Large intestine (tissue), 3 donors: ENCODE measurements at regions not wholly inside any gene's neighbourhood (a gene's known extent, or its start where the extent isn't known, plus 50 kb on each side); places are given as distances from the start of the nearest gene placed in this dataset.

Experiments
- DNase-seq, 2 donors: peaks; one replicate each; pipeline versions ENCODE4 v3.0.0 to v3.0.0-alpha.2; 2013
- H3K27ac ChIP-seq: one replicate; pipeline ENCODE4 v1.5.1; 2013; ENCODE audit warnings: low read length
- H3K27me3 ChIP-seq: 2 replicates; pipeline ENCODE4 v1.6.1; 2013; ENCODE audit warnings: low read length; ENCODE audit not compliant: control insufficient read depth, insufficient read depth
- H3K36me3 ChIP-seq: 2 replicates; pipeline ENCODE4 v1.6.1; 2013; ENCODE audit warnings: low read length; ENCODE audit not compliant: control insufficient read depth, insufficient read depth
- H3K4me1 ChIP-seq: one replicate; pipeline ENCODE4 v1.6.1; 2013; ENCODE audit warnings: low read length; ENCODE audit not compliant: control insufficient read depth, insufficient read depth
- H3K4me3 ChIP-seq: one replicate; pipeline ENCODE4 v1.5.1; 2013; ENCODE audit warnings: low read length
- H3K9me3 ChIP-seq: one replicate; pipeline ENCODE4 v1.6.1; 2013; ENCODE audit warnings: mild to moderate bottlenecking, low read depth, low read length, moderate library complexity; ENCODE audit not compliant: control insufficient read depth
- WGBS: methylation state at CpG from one replicate; pipeline ENCODE4 v1.1.5; 2013; ENCODE audit warnings: low lambda C conversion rate; ENCODE audit not compliant: insufficient coverage; 5-methylcytosine and 5-hydroxymethylcytosine counted together

DNA sequence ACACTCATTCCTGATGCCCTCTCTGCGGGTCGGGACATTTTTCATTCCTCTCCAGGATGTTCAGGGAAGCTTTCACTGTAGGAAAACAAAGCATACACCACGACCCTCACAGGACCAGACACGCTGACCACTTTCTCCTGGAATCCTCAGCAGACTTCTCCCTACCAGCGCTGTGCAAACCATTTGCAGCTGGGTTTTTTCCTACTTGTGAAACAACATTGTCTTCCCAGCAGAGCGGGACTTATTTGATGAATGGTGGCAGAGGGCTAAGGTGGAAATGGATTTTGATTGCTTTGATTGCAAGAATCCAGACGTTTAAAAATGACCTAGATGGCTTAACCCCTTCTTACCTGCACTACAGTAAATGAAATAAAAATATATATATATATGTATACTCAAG, 265.9 kb downstream of the TBC1D4 start:
- no peaks in the 10 kb centered on the region for H3K9me3 ChIP-seq
- peaks cover 27% of the 10 kb centered on the region for H3K27me3 ChIP-seq
- no peaks in the 10 kb centered on the region for H3K36me3 ChIP-seq
- H3K4me1 ChIP-seq, result peaks cover 5% of the 10 kb centered on the region
- H3K27ac ChIP-seq, result no peak overlapping the region
- DNase-seq, result no peak
- WGBS, result no CpG with 5 or more reads among the region's 7 CpGs
- H3K4me3 ChIP-seq, result no peak overlapping the region

DNA sequence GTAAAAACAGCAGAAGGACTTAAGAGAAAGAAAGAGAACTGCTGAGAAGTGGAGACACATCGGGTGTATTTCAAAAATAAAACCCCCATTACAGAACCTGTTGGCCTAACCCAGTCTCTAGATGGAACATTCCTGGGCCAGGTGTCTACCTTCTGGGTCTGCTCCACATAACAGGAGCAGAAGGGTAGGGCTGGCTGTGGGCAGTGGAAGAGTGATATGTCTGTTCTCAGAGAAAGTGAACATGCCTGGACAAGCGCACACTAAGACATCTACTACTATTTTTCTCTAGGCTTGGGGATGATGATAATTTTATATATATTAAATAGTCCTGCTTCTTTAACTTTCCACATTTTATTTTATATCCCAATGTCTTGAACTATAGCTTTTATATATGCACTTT, 267.1 kb downstream of the TBC1D4 start:
- no peak for DNase-seq
- no CpG with 5 or more reads among the region's 2 CpGs for WGBS
- peaks cover 3% of the 10 kb centered on the region for H3K4me1 ChIP-seq
- H3K36me3 ChIP-seq, result no peaks in the 10 kb centered on the region
- H3K27ac ChIP-seq, result no peak overlapping the region
- no peak overlapping the region for H3K4me3 ChIP-seq
- no peaks in the 10 kb centered on the region for H3K9me3 ChIP-seq
- H3K27me3 ChIP-seq, result peaks cover 22% of the 10 kb centered on the region

DNA sequence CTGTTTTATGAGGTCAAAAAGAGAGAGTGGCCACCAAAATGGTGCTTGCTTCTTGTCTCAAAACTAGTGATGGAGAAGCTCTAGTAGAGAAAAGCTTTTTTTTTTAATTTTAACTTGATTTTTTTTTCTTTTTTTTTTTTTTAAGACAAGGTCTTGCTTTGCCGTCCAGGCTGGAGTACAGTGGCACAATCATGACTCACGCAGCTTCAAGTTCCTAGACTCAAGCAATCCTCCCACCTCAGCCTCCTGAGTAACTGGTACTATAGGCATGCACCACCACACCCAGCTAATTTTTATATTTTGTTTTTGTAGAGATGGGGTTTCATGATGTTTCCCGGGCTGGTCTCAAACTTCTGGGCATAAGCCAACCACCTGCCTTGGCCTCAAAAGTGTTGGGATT, 279.0 kb downstream of the TBC1D4 start:
- no peak for DNase-seq
- Histone ChIP-seq H3K27me3 (no peaks in the 10 kb centered on the region), H3K27ac (no peak overlapping the region), H3K4me3 (no peak overlapping the region), H3K36me3 (no peaks in the 10 kb centered on the region), H3K4me1 (no peaks in the 10 kb centered on the region), H3K9me3 (no peaks in the 10 kb centered on the region)
- 100% methylated on average over 1 of the region's 3 CpGs for WGBS

DNA sequence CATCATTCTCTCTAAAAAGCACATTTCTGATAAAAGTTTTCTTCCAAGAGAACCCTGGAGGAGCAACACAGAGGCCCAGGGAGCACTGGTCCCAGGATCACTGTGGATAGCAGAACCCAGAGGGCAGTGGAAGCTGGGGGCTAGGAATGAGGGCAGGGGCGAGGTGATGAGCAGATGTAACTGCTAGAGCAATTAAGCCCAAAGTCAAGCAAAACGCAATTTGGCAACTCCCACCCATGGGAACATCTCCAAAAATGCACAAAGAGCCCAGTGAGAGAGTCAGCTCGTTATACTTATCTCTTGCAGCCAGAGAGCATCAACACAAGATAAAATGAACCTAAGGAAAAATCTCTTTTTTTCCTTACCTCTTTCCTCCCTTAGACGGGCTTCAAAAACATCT, 284.2 kb downstream of the TBC1D4 start:
- no peak overlapping the region for H3K27ac ChIP-seq
- no peaks in the 10 kb centered on the region for H3K9me3 ChIP-seq
- 14% methylated on average over 1 of the region's 4 CpGs for WGBS
- no peaks in the 10 kb centered on the region for H3K36me3 ChIP-seq
- no peak for DNase-seq
- H3K4me1 ChIP-seq, result no peaks in the 10 kb centered on the region
- no peaks in the 10 kb centered on the region for H3K27me3 ChIP-seq
- no peak overlapping the region for H3K4me3 ChIP-seq

DNA sequence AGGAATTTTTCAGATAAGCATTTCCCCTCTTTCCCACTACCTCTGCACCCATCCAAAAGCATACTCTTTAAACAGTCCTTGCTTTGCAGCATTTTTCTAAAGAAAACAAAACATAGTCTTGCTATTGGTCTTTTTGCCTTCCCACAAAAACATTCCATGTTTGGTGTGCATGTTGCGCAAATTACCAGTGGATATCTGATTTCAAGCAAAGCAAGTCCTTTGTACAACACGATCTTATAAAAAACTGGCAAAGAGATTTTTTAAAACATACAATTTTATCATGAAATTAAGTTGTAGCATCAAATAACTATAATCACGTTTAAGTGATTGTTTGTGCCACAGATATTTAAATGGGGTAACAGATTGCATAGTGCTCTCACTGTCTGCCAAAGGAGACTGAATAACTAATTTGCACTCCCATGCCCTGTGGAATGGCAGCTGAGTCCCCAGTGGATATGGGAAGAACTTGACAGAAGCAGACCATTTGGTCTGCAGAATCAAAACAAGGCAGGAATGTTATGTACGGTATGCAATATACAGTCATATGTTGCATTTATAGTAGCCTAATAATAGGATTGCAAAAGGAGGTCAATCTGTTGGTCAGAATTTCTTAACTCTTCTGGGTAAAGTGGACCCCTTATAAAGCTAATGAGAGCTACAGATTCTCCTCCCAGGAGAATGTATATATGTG, 285.7 kb downstream of the TBC1D4 start:
- H3K36me3 ChIP-seq, result no peaks in the 10 kb centered on the region
- H3K9me3 ChIP-seq, result no peaks in the 10 kb centered on the region
- WGBS, result 80% methylated on average over 1 of the region's 4 CpGs
- DNase-seq, result no peak
- no peak overlapping the region for H3K27ac ChIP-seq
- no peaks in the 10 kb centered on the region for H3K27me3 ChIP-seq
- no peaks in the 10 kb centered on the region for H3K4me1 ChIP-seq
- no peak overlapping the region for H3K4me3 ChIP-seq

DNA sequence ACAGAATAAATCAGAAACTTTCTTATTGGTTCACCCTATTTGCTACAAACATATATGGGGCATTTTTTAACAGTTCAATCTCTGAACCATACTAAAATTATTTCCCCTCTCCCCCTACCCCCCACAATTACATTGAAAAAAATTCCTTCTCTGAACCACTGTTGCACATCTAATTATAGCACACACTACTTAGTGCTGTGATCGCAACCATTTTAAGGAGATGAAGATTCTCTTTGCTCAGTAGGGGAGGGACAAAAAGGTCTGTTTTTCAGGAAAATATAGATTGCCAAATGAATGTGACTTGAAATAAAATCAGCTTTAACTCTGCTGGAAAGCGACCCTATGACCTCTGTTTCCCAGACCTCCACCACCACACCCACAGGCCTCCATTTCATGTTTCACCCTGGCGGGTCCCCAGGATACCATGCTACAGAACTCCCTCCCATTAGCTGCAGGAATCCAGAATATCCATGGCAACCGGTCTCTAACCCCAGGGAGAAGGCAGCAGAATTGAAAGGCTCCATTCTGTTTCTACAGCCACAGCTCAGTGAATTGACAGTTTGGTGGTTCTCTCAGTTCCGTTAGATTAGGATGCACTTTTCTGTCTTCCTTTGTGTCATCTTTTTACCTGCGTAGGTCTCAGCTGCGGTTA, 286.3 kb downstream of the TBC1D4 start:
- Histone ChIP-seq H3K27me3 (no peaks in the 10 kb centered on the region), H3K36me3 (no peaks in the 10 kb centered on the region), H3K4me3 (no peak overlapping the region), H3K9me3 (no peaks in the 10 kb centered on the region), H3K27ac (no peak overlapping the region), H3K4me1 (no peaks in the 10 kb centered on the region)
- DNase-seq, result no peak
- 67% methylated on average over 2 of the region's 7 CpGs for WGBS

DNA sequence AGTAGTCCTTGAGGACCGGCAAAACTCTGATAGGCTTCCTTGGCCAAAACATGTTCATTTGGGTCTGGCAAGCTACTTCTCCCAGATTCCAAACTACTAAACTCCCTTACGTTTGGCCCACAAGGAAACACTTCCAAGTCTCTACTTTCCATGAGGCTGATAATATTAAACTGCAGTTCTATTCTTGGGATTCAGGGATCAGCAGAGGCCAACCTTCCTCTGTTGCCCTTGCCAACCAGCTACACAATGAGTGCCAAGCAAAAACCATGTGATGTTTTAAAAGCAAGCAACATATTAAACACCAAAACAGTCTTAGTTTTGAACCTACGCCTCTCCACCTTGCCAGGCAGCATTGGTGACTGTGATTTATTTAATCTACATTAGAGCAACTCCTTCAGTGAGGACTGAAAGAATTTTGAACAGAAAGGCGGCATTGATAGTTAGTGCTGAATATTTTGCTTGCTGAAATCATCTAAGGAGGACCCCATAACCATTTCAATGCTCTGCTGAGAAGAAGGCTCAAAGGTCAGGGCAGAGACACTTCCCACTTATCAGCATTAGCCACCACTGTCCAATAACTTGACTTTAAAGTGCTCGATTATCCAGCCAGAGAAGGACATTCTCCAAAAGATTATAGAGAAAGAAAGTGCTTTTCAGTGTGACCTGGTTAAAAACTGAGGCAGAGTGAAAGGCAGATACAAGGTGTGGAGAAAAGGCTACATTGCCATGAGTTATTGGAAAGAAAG, 287.1 kb downstream of the TBC1D4 start:
- Histone ChIP-seq H3K27me3 (no peaks in the 10 kb centered on the region), H3K4me3 (no peak overlapping the region), H3K36me3 (no peaks in the 10 kb centered on the region), H3K27ac (no peak overlapping the region), H3K4me1 (no peaks in the 10 kb centered on the region), H3K9me3 (no peaks in the 10 kb centered on the region)
- no CpG with 5 or more reads among the region's 5 CpGs for WGBS
- no peak for DNase-seq

DNA sequence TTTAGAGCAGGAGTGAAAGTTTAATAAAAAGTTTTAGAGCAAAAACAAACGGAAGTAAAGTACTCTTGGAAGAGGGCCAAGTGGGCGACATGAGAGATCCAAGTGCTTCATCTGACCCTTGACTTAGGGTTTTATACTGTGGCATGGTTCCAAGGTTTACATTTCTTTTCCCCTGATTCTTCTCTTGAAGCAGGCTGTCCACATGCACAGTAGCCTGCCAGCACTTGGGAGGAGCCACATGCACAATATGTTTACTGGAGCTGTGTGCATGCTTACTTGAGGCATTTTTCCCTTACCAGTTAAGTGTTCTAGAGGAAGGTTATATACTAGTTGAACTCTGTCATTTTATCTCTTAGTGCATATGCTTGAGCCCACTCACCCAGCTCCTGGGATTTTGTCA, 295.6 kb downstream of the TBC1D4 start:
- Histone ChIP-seq H3K27ac (no peak overlapping the region), H3K4me3 (no peak overlapping the region), H3K4me1 (no peaks in the 10 kb centered on the region), H3K9me3 (no peaks in the 10 kb centered on the region), H3K27me3 (no peaks in the 10 kb centered on the region), H3K36me3 (no peaks in the 10 kb centered on the region)
- 57% methylated on average over 1 of the region's 2 CpGs for WGBS
- DNase-seq, result peak in 1 of 2 donors; percentile 2

DNA sequence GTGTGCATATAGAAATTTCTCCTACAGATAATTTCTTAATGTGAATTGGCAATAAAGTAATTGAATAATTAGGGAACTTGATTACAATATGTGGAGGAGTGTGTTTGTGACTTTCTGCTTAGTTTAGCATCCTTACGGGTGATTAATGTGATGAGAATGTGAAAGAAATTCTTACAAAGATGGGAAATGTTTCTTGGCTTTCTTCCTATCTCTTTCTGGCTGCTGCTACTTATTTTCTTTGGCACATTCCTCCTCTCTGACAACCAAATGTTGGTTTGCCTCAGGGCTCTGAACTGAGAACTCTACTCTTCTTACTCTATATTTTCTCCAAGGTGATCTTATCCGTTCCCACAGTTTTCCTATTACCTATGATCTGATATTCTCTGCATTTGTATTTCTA, 300.1 kb downstream of the TBC1D4 start:
- Histone ChIP-seq H3K27ac (no peak overlapping the region), H3K27me3 (no peaks in the 10 kb centered on the region), H3K9me3 (no peaks in the 10 kb centered on the region), H3K36me3 (no peaks in the 10 kb centered on the region), H3K4me3 (no peak overlapping the region), H3K4me1 (no peaks in the 10 kb centered on the region)
- DNase-seq, result no peak
- WGBS, result no CpG with 5 or more reads among the region's 2 CpGs

DNA sequence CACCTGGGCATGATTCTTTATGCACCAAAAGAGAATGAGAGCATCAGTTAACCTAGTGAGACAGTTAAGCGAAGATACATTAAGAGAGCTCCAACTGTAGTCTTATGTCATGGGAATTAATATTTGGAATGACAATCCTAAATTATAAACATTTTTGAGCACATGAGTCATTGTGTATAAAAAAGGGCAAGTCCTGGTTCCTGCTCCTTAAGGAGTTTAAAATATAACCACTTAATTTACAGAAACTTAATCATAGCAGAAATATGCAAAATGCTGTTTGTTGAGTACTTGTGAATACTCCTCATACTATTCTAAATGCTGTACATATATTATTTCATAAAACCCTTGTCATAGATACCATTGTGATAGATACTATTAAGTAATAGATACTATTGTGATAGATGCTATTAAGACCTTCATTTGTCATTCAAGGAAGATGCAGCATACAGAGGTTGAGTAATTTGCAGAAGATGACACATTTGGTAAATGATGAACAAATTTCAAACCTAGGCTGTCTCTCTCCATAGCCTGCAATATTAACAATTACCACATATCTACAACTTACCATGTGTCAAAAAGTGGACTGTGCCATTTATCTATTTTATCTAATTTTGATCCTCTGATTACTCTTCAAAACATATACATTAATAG, 301.0 kb downstream of the TBC1D4 start:
- H3K36me3 ChIP-seq, result no peaks in the 10 kb centered on the region
- H3K27me3 ChIP-seq, result no peaks in the 10 kb centered on the region
- no peak overlapping the region for H3K27ac ChIP-seq
- H3K4me3 ChIP-seq, result no peak overlapping the region
- no CpG with 5 or more reads among the region's 1 CpG for WGBS
- H3K9me3 ChIP-seq, result no peaks in the 10 kb centered on the region
- H3K4me1 ChIP-seq, result no peaks in the 10 kb centered on the region
- no peak for DNase-seq
